ENCODE measurements at regions not wholly inside any gene's neighbourhood (a gene's known extent, or its start where the extent isn't known, plus 50 kb on each side); places are given as distances from the start of the nearest gene placed in this dataset.

DNA sequence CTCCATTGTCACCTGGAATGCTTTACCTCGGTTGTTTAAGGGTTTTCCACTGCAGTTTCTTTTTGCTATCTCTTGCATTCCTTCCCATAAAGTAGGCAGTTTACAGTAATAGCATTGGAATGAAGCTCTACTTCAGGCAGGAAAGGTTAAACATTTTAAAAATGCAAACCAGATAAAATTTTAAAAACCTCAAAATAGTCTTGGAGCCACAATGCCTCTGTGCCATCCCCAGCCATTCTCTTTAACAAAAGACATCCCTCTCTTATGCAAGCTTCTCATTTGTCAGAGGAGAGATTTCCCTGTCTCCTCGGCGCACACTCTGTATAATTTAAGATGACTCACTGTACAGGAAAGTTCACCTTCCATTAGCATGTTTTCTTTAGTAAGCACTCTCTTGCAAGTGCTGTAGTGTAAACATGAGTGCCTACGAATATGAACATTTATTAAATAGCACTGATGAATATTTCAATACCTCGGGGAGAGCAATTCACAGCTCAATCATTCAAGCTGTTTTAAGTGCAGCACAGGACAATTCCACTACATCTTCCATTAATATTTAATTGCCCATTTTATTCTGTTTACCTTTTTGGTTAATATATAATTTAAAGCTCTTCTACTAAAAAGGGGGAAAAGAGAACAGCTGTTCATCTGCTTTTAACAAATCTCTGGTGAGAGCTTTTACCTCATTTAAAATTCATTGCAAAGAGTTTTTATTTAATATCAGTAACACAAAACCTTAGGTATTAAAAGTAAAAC is 343.6 kb downstream of the SPATA31D1 start:
- peak; percentile 2 for DNase-seq

DNA sequence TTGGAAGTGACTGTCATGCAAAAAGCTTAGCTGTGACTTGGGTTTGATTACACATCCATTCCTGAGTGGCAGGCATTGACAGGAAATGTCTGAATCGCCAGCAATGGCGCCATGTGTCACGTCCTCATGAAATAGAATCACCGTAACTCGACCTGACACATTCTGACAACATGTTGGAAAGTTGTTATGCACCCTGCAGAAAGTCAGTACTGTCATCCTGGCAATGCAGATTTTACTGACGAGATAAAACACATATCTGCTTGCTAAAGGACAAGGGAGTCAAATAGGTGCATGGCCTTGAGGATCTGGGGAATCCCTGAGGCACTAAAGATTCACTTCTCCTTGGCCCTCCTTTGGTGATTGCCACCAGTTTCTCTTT is 344.2 kb downstream of the SPATA31D1 start:
- no peak for DNase-seq

DNA sequence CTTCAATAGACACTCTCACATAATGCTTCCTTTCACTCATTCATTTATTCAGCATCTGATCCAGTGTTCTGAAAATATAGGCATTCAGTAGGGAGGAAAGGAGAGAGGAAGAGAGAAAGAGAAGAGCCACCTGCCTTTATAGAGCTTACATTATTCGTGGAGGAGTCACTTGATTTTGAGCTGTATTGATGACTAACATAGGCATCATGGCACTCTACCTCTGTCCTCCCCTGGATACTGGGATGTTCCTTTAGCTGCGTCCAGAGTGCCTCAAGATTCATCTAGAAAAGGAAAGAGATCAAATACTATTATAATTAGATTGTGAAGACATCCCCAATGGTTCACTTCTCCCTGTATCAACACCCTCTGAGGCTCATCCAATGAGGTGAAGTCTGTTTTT is 345.1 kb downstream of the SPATA31D1 start:
- no peak for DNase-seq

DNA sequence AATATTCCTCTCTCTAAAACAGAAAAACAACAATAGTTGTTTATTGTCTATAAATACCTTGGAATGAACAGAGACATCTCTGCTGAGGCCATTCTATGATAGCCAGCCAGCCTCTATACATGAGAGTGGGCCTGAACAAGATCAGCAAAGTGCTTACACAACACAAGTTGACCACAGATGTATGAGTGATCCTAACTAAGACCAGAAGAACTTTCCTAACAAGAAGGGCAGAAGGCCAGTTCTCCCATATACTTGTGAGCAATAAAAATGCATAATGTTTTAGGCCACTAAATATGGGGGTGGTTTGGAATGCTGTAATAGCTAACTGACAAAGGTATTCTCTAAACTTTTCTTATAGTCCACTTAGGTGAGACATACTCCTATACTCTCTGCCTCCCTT is 345.7 kb downstream of the SPATA31D1 start:
- DNase-seq = no peak

DNA sequence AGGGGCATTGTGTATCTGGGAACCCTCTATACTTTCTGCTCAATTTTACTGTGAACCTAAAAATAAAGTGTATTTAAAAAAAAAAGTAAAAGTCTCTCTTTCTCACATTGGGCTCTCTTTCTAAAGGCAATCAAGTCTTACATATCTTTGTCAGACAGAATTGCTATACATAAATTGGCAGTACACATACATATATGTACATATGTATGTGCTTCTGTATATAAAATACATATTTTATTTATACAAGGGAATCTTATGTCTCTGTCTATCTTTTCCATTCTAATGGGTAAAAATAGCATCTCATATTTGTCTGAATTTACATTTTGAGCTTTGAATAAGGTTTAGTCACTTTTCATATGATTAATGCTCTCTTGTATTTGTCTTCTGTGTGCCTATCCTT is 348.8 kb downstream of the SPATA31D1 start:
- no peak for DNase-seq

DNA sequence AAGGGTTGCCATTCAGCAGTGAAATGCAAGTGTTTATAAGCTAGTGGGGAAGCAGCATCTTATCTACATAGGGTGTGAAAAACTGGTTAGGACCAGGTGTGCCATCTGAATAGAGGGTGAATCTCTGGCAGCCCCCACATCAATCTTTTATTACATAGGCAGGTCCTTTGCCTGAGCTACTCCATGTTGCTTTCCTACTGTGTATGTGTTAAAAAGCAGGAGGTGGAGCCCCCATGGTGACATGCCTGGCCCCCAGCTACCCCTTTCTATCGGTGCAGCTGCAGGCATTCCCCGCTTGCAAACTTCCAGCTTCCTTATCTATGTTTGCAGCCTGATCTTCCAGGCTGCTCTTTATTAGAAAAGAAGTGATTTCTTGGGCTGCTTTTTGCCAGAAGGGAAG is 353.5 kb downstream of the SPATA31D1 start:
- no peak for DNase-seq

DNA sequence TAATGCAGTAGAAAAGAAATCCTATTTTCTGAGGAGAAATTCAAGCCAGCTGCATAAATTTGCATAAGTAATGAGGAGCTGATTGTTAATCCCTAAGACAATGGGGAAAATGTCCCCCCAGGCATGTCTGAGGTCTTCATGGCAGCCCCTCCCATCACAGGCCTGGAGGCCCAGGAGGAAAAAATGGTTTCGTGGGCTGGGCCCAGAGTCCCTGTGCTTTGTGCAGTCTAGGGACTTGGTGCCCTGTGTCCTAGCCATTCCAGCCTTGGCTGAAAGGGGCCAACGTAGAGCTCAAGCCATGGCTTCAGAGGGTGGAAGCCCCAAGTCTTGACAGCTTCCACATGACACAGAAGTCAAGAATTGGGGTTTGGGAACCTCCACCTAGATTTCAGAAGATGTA is 357.5 kb downstream of the SPATA31D1 start:
- DNase-seq = no peak

DNA sequence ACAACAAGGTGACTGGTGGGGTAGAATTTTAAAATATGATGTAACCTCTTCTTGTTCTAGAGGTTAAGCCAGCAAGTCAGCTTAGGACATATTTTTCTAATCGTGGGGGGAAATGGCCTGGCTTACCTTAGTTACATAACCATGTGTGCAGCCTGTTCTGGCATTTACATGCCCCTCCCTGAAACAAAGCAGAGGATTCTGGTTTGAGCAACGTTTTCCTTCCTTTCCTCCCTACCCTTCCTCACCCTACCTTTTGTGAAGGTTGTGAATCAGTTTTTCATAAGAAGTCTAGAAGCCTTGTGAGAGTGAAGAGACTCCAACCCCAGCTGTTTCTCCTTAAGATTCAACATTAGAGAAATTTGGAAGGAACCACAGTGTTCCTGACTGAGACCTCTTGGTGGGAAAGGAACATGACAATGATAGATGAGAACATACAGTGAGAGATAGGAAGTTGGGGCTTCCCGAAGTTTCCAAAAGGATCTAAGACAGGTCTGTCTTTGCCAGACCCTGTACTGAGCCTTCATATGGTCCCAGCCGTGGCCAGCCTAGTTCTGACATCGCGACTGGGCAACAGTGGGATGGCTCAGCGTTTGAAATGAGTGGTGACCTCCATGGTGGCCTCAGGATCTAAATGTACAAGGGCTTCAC is 365.2 kb downstream of the SPATA31D1 start:
- no peak for DNase-seq

DNA sequence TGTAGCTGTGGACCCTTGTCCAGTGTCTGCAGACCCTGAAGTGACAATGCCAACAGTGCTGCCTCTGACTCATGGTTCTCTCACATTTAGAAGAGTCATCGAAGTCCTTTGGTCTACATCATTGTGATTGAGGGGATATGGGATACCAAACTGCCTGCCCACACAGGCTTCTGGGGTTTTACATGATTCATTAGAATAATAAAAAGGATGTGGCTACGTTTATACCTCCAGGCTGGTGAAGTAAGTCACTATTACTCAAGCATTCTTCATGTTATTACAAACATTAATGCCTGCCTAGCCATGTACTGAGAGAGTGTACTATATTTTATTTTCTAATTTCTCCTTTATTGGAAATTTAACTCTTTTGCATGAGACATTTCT is 365.7 kb downstream of the SPATA31D1 start:
- DNase-seq = no peak

DNA sequence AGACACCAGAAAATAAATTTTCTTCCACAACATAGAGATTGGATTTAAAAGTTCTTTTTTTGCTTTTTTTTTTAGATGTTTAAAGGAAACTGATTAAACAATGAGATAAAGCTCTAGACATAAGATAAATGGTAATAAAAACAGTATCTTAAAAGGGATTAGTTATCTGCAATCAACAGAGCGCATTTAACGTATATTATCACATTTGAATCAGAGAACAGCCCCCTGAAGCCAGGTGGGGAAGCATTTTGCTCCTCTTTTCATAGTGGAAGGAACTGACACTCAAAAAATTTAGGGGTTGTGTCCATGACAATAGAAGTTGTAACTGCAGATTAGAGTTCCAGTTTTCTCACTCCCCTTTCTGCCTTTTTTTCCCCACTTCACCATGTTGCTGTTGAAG is 367.6 kb downstream of the SPATA31D1 start:
- DNase-seq = no peak

DNA sequence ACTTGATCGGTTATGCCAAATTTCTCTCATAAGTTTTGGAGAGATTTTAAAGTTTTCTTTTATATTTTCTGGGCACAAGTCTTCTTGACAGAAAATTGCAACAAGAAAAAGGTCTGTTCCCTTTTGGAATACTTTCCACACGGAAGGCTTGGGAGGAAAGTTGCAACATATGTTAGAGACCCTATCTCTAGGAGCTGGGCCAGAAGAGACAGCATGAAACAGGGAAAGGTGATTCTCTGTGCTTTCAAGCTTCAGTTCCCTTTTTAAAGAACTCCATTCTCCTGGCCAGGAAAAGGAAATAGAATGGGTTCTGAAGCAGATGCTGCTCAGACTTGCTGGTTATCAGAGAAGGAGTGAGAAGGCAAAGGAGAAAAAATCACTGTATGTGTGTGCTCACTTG is 368.3 kb downstream of the SPATA31D1 start:
- DNase-seq = no peak

DNA sequence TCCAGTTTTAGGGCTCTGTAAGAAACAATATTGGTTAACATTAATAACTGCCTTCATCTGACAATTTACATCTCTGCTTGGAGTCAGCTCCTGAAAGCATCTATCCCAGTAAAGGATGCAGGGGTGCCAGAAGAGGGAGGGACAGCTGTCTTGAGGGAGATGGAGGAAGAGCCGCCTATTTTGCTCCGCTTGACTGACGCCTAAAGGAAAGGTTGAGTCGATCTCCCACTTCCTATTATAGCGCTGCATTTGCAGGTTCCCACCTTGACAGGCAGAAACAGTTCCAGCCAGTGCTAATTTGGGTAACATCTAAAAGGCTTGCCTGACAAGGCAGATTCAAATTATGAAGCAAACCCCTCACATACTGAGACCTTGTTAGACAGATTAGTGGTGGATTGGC is 374.6 kb downstream of the SPATA31D1 start:
- DNase-seq = peak; percentile 76

DNA sequence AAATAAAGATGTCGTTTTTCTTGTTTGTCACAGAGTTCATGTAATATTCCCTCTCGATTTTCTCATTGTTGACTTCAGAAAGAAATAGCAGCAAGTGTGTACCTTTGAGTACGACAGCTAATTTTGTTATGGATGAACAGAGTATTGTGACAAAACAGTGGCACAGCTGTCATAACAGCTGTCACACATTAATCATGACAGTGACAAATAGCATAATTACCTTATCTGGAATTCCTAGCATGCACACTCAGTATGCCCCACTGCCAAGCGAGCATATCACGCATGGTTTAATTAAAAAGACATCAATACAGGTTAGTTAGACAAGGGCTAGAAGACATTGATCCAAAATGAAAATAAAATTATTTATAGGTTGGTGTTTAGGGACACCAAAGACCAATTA is 375.1 kb downstream of the SPATA31D1 start:
- peak; percentile 69 for DNase-seq

DNA sequence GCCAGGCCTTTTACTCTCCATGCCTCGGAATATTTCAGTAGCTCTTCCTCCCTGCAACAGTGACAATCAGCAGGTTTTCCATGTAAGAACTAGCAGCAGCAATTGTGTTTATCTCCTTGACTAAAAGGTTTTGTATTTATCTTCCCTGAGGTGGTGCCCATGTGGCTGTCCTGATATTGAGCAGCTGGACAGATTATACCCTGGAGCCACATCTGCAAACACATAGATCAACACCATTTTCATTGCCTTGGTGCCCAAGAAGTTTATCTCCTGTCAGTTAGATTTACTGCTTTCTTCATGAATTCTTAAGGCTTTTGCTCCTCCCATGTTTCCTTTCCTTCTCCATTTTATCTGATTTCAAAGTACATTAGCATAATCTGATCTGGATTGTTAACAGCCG is 378.4 kb downstream of the SPATA31D1 start:
- peak; percentile 54 for DNase-seq

DNA sequence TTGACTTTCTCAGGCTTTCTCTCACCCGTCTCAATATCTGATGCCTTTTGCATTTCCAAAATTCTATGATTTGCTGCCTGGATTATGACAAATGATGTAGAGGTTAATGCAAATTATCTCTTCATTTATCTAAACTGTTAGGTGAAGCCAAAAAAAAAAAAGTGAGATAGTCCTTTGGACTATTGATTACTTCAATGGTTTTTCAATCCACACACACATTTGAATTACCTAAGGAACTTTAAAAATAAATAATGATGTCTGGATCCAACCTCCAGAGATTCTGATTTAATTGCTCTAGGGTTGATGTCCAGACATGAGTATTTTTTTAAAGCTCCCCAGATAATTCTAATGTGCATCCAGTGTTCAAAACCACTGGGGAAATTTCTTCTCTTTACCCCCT is 379.4 kb downstream of the SPATA31D1 start:
- DNase-seq = no peak

DNA sequence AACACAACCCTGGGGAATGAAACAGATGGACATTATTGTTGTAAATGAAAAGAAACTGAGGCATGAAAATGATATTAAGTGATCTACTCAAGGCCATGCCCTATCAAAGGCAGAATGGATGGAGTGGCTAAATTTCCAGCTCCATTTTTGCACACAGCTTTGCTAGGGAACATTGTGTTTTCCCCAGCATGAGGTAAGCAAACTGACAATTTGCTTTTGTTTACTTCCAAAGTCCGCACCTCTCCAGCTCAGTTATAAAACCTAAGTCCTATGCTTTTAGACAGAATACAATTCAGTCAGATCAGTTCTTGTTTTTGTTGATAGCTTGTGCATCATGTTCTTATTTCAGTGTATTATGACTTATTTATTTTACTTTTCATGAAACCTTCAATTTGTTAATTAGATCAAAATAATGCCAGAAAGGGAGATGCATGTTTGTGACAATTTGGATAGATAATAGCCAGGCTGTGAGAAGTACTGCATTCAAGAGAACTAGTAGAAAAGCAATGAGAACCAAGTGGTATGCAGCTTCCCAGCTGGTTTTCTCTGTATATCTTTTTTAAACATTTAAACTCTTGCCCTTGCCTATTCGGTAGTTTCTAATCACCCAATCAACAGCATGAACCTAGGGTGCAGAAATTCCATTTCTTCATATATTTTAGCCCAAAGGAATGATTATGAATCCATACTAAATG is 380.8 kb downstream of the SPATA31D1 start:
- DNase-seq = no peak

DNA sequence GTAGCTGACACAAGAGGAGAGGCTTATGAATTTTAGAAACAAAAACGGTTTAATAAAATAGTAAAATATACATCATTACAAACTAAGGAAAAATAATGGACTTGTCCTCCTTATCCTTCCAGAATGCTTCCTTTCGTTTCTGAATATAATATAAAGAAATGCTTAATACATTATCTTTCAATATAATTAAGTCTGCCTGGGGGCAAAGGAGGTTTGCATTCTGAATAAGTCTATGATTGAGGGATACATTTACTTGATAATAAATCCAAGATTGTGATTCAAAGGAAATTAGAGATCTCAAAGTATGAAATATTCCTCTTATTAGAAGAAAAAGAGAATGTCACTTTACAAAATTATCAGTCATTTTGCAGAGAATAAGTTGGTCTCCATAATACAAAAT is 386.5 kb downstream of the SPATA31D1 start:
- DNase-seq = no peak

DNA sequence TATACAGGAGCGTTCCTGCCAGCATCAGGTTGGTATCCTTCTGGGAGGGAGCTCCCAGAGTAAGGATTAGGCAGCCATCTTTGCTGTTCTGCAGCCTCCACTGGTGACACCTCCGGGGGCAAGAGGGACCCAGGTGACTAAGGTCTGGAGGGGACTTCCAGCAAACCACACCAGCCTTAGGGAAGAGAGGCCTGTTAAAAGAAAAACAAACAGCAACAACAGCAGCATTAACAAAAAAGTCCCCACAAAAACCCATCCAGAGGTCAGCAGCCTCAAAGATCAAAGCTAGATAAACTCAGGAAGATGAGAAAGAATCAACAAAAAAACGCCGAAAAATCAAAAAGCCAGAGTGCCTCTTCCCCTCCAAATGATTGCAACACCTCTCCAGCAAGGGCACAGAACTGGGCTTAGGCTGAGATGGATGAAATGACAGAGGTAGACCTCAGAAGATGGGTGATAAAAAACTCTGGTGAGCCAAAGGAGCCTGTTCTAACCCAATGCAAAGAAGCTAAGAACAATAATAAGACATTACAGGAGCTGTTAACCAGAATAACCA is 388.2 kb downstream of the SPATA31D1 start:
- no peak for DNase-seq

DNA sequence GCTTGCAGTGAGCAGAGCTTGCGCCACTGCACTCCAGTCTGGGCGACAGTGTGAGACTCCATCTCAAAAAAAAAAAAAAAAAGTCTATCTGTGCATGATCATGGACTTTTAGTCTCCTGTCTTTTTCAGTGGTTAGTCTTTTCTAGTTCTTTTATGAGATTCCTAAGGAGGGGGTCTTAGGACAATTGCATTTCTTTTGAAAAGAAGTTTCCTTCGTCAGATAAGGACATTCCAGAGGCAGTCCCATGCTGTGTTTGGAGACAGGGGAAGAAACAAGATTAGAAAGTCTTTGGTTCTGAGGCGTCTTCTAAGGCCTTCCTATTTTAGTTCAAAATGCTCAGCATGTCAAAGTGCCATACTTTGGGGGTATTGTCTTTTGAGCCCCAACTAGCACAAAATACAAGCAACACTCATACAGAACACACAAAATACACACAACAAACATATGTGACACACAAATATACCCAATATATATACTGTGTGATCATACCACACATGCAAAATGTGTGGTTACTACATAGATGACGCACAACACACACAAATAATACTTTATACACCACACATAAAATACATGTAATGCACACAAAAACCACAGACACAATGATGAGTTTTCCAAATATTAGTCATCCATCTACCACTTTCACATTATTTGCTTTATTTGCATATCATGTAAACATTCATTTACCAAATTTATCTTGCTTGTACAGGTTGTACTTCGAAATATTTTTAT is 394.5 kb downstream of the SPATA31D1 start:
- no peak for DNase-seq

DNA sequence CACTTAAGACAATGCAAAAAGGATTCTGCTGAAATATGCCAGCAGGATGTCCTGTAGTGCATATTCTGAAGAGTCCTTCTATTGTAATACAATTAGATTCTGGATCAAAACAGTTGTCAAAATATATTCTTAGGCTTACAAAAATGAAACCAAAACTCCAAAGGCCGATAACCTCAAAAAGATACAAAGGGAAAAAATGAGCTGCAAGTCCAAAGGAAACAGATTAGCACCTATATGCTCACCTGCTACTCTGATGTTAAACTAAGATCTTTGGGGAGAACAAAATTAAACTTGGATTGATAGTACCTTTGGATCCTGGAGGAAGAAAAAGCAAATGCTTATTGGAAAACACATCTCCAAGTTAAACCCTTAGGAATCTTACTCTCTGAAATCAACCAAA is 397.1 kb downstream of the SPATA31D1 start:
- DNase-seq = no peak

DNA sequence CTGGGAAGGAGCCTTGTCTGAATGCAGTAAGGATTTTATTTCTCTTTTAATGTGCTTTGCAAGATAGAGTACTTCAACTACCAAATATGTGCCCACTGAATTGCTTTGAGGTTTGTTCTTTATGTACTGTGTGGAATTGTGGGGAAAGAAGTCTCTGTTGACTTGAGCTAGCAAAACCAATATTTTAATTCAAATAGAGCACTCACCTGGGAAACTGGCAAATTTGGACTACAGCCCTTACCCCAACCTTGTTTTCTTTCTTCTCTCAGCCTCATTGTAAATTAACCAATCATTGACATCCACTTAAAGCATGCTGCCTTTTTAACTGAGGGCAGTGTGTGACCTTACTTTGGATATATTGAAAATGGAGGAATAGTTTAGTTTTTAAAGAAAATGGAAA is 409.0 kb downstream of the SPATA31D1 start:
- no peak for DNase-seq

DNA sequence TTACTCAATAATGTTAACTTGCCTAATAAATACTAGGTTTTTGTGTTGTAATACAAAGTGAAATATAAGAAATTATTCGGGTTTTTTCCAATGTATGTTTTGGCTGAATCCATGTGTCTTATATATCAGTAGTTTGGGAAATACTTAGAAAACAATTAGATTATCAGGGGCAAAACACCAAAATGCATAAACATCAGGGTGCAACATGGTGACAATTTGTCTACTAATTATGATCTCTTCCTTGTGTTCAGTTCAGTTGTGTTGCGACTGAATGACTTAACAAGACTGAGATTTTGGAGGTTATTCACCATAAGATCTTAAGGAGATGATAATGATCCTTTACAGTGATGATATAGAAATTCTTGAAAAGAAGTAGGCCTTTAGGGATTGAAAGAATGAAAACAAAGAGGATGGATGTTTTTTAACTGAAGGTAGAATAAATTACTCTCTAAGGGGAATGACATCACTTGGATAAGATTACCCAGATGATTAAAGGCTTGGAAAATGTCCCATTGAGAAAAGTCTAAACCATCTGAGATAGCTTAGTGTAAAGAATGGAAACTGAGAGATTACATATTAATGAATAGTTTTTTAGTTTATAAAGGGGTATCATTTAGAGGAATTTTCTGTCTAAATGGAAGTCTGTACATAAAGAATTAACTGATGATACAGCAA is 415.8 kb downstream of the SPATA31D1 start:
- no peak for DNase-seq

DNA sequence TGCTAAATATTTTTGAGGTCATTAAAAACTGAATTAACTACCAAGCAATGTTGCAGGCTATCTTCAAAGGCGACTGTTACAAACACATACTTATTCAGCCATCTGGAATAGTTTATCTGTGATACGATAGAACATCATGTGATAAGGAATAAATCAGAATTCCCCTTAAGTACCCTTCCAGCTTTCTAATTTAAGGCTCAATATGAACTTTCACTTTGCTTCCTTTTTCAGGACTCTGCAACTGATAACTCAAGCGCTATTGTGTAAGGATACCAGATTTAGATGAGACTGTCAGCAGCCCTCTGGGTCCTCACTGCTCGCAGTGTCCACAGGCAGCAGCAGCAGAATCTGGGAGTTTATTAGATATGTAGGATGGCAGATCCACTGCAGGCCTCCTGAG is 416.3 kb downstream of the SPATA31D1 start:
- DNase-seq = no peak

Data from NCI-H146 (cell line).